Body of pancreas (tissue), 4 donors: ENCODE measurements at regions not wholly inside any gene's neighbourhood (a gene's known extent, or its start where the extent isn't known, plus 50 kb on each side); places are given as distances from the start of the nearest gene placed in this dataset.

ENCODE experiments used
- ATAC-seq: fragments of 150-250 bp; one replicate; pipeline ENCODE4 v1.9.1; 2016
- DNase-seq, 4 donors: peaks; one replicate each; pipeline ENCODE4 v3.0.0-alpha.2; 2019
- H3K27ac ChIP-seq, 4 donors: fragments of 200-600 bp; sonication (generic); 1 replicate in 3 of 4; 2 replicates in 1 of 4; pipeline versions ENCODE4 v1.5.1 to v1.6.1; 2016 to 2019; ENCODE audit warnings: mild to moderate bottlenecking in 1 of 4, mixed read lengths in 1 of 4, moderate library complexity in 1 of 4
- H3K27me3 ChIP-seq, 2 donors: fragments of 200-600 bp; sonication (generic); one replicate each; pipeline ENCODE4 v1.6.0; 2016; ENCODE audit warnings: mild to moderate bottlenecking in 1 of 2
- H3K36me3 ChIP-seq, 2 donors: fragments of 200-600 bp; sonication (generic); replicated peaks in 1 of 2; 2 replicates each; pipeline ENCODE4 v1.5.1; 2016; ENCODE audit warnings: low read depth in 2 of 2; ENCODE audit not compliant: insufficient read depth in 1 of 2
- H3K4me1 ChIP-seq: fragments of 200-600 bp; sonication (generic); one replicate; pipeline ENCODE4 v1.6.0; 2016
- H3K4me3 ChIP-seq, 2 donors: fragments of 200-600 bp; sonication (generic); 1 replicate in 1 of 2; 2 replicates in 1 of 2; pipeline ENCODE4 v1.5.1; 2016 to 2019
- H3K9me3 ChIP-seq, 3 donors: fragments of 200-600 bp; sonication (generic); 1 replicate in 2 of 3; 2 replicates in 1 of 3; pipeline ENCODE4 v1.5.1; 2016
- POLR2A ChIP-seq, 3 donors: fragments of 450-650 bp; IDR thresholded peaks; one replicate each; pipeline ENCODE4 v1.6.1; 2016; ENCODE audit warnings: antibody characterized with exemption in 3 of 3, mild to moderate bottlenecking in 2 of 3
- WGBS, 2 donors: methylation state at CpG; one replicate each; pipeline ENCODE4 v1.1.5; 2017; 5-methylcytosine and 5-hydroxymethylcytosine counted together
- intact Hi-C: fragments of 100-400 bp; cut with DNase I; formaldehyde crosslinking; loops from one replicate; pipeline ENCODE4 v1.15.1; 2023
- TF ChIP-seq, protein P1 (sequence below), 7 experiments: fragments of 450-650 bp in 4 of 7; fragments of 200-600 bp in 3 of 7; sonication (generic) in 3 of 7; IDR thresholded peaks; one replicate each; pipeline ENCODE4 v1.5.1; 2016 to 2019; ENCODE audit warnings: antibody characterized with exemption in 7 of 7

DNA sequence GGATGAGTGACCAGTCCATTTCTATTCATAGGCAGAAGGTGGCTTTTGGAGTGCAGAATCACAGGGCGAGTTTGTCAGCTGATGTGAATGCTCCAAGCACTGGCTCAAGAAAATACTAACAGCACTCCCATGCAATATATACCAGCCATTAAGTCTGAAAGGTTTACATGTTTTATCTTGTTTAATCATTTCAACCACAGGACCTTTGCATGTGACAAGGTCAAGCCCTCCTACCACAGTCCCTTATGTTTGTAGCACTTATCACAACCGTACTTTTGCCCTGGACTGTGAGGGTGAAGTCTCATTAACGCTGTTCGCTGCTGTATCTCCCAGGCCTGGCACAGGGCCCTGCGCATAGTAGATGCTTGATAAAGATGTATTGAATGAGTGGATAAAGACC is 99.3 kb upstream of the PMEPA1 start:
- ATAC-seq (no peak), DNase-seq (no peak)
- no peak overlapping the region for H3K27ac ChIP-seq
- no peak overlapping the region for H3K4me3 ChIP-seq
- WGBS, 2 donors = 65 to 77% methylated on average over 5 of the region's 5 CpGs
- no peak for TF ChIP-seq POLR2A (IDR thresholded peaks at IDR 0.05)
- no peaks in the 10 kb centered on the region for H3K27me3 ChIP-seq
- H3K36me3 ChIP-seq = no peaks in the 10 kb centered on the region
- intact Hi-C loops = no loop called here
- no peaks in the 10 kb centered on the region for H3K9me3 ChIP-seq
- H3K4me1 ChIP-seq = no peaks in the 10 kb centered on the region

DNA sequence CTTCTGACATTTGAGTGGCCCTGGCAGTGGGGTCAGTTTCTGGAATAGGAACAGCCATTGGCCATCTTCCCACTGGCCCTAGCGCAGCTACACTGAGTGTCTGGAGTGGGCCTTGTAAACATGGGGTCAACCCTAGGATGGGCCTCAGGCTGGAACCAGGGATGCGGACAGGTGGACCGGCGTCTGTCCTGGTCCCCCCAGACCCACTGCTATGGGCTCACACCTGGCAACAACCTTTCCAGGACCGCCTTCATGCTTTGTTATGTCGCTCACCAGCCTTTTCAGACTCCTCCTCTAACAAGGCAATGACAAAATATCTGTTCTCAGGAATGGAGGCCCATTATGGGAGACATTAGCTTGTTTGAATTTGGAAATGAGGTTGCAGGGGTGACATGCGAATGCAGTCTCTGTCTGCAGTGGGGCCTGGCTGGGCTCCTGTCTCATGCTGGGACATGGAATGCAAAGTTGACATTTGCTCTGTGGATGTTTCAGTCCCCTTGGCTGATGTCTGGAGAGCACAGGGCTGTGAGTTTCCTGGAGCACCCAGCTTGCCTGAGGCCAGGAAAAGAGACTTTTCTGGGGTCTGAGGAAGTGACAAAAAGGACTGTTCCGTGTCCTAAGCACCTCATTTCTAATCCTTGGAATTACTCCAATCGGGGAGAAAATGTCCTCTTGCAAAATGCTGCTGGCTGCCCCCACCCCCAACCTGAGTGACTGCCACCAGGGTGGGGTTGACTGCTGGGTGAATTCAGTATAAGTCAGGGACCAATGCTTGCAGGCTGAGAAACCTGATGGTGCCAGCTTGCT is 98.7 kb upstream of the PMEPA1 start:
- H3K36me3 ChIP-seq = no peaks in the 10 kb centered on the region
- 77 to 84% methylated on average over 6 to 9 of the region's 9 CpGs for WGBS, 2 donors

DNA sequence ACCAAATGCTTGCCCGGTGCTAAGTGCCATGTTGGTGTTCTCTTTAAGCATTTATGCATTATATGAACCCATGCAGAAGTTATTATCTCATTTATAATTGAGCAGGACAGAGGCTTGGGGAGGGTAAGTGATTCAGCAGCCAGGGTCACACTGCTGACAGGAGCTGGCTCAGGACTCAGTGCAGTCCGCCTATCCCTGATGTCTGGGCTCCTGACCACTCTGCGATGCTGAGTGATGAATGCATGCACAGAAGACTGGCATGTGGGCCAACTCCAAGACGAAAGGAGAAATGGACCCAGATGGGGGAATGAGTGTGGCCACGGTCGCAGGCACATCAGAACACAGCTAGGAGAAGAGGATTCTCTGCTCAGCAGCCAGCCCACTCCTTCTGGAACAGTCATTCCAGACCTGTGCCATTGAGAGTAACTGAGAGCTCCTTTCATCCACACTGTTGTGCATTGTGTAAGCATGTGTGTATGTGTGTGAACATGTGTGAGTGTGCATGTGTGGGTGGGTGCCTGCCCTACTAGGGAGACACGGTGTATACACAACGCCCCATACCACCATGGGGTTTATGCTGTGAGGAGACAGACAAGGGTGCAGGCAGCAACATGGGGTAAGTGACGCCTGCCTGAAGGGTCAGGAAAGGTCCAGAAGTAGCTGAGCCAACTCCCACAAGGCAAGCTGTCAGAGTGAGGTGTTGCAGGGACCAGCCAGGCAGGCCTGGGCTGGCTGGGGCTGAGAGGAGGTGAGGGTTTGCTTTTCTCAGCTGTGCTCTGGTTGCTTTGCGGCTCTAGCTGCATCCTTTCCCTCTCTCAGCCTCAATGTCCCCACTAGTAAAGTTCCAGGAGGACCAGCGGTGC is 97.8 kb upstream of the PMEPA1 start:
- no peaks in the 10 kb centered on the region for H3K36me3 ChIP-seq
- TF ChIP-seq, protein P1, sequence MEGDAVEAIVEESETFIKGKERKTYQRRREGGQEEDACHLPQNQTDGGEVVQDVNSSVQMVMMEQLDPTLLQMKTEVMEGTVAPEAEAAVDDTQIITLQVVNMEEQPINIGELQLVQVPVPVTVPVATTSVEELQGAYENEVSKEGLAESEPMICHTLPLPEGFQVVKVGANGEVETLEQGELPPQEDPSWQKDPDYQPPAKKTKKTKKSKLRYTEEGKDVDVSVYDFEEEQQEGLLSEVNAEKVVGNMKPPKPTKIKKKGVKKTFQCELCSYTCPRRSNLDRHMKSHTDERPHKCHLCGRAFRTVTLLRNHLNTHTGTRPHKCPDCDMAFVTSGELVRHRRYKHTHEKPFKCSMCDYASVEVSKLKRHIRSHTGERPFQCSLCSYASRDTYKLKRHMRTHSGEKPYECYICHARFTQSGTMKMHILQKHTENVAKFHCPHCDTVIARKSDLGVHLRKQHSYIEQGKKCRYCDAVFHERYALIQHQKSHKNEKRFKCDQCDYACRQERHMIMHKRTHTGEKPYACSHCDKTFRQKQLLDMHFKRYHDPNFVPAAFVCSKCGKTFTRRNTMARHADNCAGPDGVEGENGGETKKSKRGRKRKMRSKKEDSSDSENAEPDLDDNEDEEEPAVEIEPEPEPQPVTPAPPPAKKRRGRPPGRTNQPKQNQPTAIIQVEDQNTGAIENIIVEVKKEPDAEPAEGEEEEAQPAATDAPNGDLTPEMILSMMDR (IDR thresholded peaks at IDR 0.05) = no peak
- no peak for TF ChIP-seq POLR2A (IDR thresholded peaks at IDR 0.05)
- no peak for ATAC-seq
- H3K4me1 ChIP-seq = no peaks in the 10 kb centered on the region
- H3K27me3 ChIP-seq = no peaks in the 10 kb centered on the region
- intact Hi-C loops = no loop called here
- no peak overlapping the region for H3K4me3 ChIP-seq
- H3K9me3 ChIP-seq = no peaks in the 10 kb centered on the region
- DNase-seq = no peak
- 75 to 78% methylated on average over 10 to 11 of the region's 11 CpGs for WGBS, 2 donors
- no peak overlapping the region for H3K27ac ChIP-seq

More for the DNA sequence above, 98.7 kb upstream of the PMEPA1 start:
- Histone ChIP-seq H3K9me3 (no peaks in the 10 kb centered on the region), H3K27me3 (no peaks in the 10 kb centered on the region), H3K4me3 (no peak overlapping the region), H3K27ac (no peak overlapping the region), H3K4me1 (no peaks in the 10 kb centered on the region)
- DNase-seq = no peak
- intact Hi-C loops = no loop called here
- TF ChIP-seq, protein P1 (IDR thresholded peaks at IDR 0.05) = no peak
- no peak for TF ChIP-seq POLR2A (IDR thresholded peaks at IDR 0.05)
- no peak for ATAC-seq

DNA sequence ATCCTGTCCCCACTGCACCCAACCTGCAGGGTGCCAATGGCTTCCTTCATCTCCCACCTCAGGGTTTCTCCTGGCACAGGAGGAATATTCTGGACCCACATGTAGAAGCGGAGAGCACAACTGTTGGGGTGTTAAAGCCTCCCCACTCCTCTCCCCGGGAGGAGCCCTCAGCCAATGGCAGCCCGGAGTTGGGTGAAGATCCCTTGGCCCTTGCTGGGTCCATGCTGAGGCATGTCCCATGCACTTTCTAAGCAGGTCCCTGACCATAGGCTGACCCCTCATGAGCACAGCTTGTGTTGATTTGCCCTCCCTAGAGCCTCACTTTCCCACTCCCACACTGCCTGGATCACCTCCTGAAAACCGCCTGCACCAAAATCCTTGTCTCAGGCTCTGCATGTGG is 97.2 kb upstream of the PMEPA1 start:
- Histone ChIP-seq H3K36me3 (no peaks in the 10 kb centered on the region), H3K27ac (no peak overlapping the region), H3K9me3 (no peaks in the 10 kb centered on the region), H3K27me3 (no peaks in the 10 kb centered on the region), H3K4me3 (no peak overlapping the region), H3K4me1 (no peaks in the 10 kb centered on the region)
- intact Hi-C loops = no loop called here
- WGBS, 2 donors = 82 to 94% methylated on average over 4 of the region's 4 CpGs
- DNase-seq (no peak), ATAC-seq (no peak)
- TF ChIP-seq POLR2A (IDR thresholded peaks at IDR 0.05) = no peak
- TF ChIP-seq, protein P1 (IDR thresholded peaks at IDR 0.05) = no peak

DNA sequence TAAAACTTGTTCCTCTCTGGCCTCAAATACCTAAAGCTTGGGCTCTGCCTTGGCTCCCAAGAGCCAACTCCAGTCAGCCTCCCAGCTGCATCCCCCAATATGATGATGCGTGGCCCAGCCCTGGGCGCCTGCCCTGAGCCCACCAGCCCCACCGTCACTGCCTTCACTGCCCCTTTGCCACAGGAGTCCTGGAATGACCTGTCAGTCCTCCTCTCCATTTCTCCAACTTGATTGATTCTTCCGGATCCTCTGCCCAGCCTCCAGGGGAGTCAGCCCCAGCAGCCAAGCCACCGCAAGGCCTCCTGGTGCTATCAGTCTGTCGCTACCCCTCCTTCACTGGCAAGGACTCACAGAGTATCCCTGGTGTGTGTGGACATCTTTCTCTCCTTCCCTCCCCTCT is 96.7 kb upstream of the PMEPA1 start:
- Histone ChIP-seq H3K27ac (no peak overlapping the region), H3K9me3 (no peaks in the 10 kb centered on the region), H3K4me3 (no peak overlapping the region), H3K27me3 (no peaks in the 10 kb centered on the region), H3K36me3 (no peaks in the 10 kb centered on the region), H3K4me1 (no peaks in the 10 kb centered on the region)
- WGBS, 2 donors = 80 to 89% methylated on average over 6 of the region's 6 CpGs
- intact Hi-C loops = no loop called here
- DNase-seq (no peak), ATAC-seq (no peak)
- TF ChIP-seq, protein P1 (IDR thresholded peaks at IDR 0.05) = no peak
- no peak for TF ChIP-seq POLR2A (IDR thresholded peaks at IDR 0.05)
